ENCODE measurements at regions not wholly inside any gene's neighbourhood (a gene's known extent, or its start where the extent isn't known, plus 50 kb on each side); places are given as distances from the start of the nearest gene placed in this dataset.
"Not testable (repeated sequence)": the region's sequence is repeated elsewhere in the genome, so short reads cannot be mapped to it uniquely, and the experiment has no call there.

- intact Hi-C loops (cut with DNase I), result no loop called here
These were observed 79.4 kb upstream of the AGAP1 start for GRCh38 chr2:235414422-235414821.

GRCh38 chr2:235416858-235417499 lies 76.9 kb upstream of the AGAP1 start:
- no peak for DNase-seq
- intact Hi-C loops (cut with DNase I), result no loop called here

More at GRCh38 chr2:235414422-235414821, 79.4 kb upstream of the AGAP1 start:
- no peak for DNase-seq

- intact Hi-C loops (cut with DNase I), result no loop called here
- no peak for DNase-seq
These were observed 74.9 kb upstream of the AGAP1 start for GRCh38 chr2:235418918-235419317.

DNA sequence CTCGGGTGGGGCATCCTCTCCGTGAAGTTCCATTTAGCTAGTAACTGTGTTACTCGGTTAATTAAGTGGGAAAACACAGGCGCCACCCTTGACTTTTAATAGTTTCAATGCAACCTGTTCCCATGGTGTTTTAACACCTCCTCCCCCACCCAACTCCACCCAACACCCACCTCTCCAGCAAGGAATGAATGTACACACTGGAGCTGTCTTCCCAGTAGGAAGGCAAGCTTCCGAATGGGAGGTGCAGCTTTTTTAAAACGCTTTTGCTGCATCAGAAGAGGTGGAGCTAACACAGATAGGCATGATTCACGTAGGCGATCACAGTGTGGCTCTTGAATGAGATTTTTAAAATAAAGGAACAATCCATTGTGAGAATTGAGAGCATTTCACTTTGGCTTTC lies 73.8 kb upstream of the AGAP1 start:
- DNase-seq, result no peak
- intact Hi-C loops (cut with DNase I), result no loop called here

- intact Hi-C loops (cut with DNase I), result no loop called here
- peak in 1 of 10 donors; percentile 84 for DNase-seq
These were observed 72.2 kb upstream of the AGAP1 start for GRCh38 chr2:235421618-235422017.

DNA sequence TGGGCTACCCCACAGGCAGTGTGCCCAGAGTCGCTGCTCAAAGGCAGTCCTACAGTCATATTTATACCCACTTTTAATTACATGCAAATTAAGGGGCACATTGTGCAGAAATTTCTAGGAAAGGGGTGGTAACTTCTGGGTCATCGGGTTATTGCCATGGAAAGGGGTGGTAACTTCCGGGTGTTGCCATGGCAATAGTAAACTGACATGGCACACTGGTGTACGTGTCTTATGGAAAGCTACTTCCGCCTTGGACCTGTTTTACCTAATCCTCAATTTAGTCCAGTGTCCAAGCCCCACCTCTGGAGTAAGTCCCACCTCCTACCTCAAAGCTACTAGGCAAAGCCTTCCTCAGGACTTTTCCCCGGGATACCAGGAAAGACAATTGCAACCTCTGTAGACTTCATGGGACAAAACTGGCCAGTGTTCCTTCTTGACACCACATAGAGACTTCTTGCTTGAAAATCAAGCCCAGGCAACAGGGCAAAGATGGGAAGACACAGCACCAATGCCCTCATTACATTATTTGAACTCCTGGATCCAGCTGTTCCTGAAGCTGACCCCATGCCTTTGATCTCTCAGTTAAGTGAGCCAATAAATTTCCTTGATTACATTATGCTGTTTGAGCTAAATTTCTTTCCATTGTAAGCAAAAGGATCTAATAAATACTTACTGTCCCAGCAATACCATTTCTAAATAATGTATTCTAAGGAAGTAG lies 63.3 kb upstream of the AGAP1 start:
- no peak for DNase-seq
- intact Hi-C loops (cut with DNase I), result loop anchor here (5.0 kb wide), 1 partner anchor 67 kb away; no protein-coding TSS in a partner anchor

DNA sequence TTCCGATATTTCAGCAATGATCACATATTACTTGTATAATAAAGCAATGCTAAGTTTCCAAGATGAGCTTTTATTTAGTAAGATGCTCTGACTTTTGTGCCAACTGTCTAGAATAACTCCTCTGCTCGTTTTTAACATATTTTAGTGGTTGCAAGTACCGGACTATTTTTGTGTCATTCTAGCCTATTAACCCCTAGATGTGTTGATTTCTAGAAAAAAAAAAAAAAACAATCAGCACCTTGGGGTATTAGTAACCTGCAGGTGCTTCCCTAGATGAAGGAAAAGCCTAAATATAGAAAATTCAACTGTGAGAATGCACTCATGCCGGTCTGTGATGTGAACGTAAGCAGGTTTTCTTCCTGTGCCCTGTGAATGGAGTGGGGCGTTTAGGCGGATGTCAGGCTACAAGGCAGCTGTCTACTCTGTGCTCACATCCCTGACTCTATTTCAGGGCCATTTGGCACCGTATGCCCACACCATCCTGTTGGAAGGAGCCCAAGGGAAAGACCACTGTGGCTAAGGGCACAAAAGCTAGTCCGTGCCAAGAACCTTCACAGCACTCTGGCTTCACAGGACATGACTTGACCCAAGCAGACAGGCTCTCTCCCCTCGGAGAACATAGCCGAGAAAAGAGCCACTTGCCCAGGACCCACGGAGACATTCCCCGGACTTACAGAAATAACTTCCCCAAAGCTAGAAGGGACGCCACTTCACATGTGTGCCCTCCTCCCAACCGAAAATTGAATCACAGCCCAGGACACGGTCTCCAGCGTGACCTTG lies 60.9 kb upstream of the AGAP1 start:
- peak in 1 of 10 donors; percentile 3 for DNase-seq
- intact Hi-C loops (cut with DNase I), result loop anchor here (5.0 kb wide), 1 partner anchor 64 kb away; no protein-coding TSS in a partner anchor

- DNase-seq, result peak in 5 of 10 donors; percentile 36 to 86 (median 58)
- intact Hi-C loops (cut with DNase I), result loop anchor here (2.0 to 5.0 kb wide), 2 partner anchors 63 to 161 kb away; no protein-coding TSS in a partner anchor
These were observed 60.0 kb upstream of the AGAP1 start for GRCh38 chr2:235433860-235434259.

GRCh38 chr2:235439959-235440662 lies 53.7 kb upstream of the AGAP1 start:
- DNase-seq, result no peak
- intact Hi-C loops (cut with DNase I), result no loop called here

GRCh38 chr2:235443580-235443979 lies 50.3 kb upstream of the AGAP1 start:
- intact Hi-C loops (cut with DNase I); DNase-seq: not testable (repeated sequence)
